ENCODE measurements at regions not wholly inside any gene's neighbourhood (a gene's known extent, or its start where the extent isn't known, plus 50 kb on each side); places are given as distances from the start of the nearest gene placed in this dataset.

DNA sequence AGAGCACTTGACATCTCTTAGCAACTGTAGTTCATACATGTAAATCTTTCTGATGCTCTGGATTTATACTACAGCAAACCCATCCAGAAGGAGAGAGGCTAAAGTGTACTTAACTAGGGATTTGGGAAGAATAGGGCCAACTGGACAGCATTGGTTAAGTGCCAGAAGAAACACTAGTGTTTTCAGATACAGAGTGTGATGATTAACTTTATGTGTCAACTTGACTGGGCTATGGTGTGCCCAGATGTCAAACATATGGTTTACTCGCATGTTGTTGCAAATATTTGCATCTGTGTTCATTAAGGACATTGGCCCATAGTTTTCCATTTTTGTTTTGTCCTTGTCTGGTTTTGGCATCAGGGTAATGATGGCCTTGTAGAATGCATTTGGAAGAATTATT lies 384.7 kb upstream of the KCND2 start:
- Histone ChIP-seq H3K4me3 (no peak overlapping the region), H3K27ac (no peak overlapping the region), H3K4me1 (replicated peaks) (no peaks in the 10 kb centered on the region), H3K9me3 (no peaks in the 10 kb centered on the region), H3K36me3 (no peaks in the 10 kb centered on the region), H3K27me3 (replicated peaks; ENCODE audit: insufficient read depth) (no peaks in the 10 kb centered on the region)
- 77% methylated on average over 1 of the region's 1 CpG for WGBS
- no peak for TF ChIP-seq POLR2AphosphoS5 (IDR thresholded peaks at IDR 0.05)
- DNase-seq (ENCODE audit: low spot score) = no peak
- intact Hi-C loops (cut with DNase I) = no loop called here

DNA sequence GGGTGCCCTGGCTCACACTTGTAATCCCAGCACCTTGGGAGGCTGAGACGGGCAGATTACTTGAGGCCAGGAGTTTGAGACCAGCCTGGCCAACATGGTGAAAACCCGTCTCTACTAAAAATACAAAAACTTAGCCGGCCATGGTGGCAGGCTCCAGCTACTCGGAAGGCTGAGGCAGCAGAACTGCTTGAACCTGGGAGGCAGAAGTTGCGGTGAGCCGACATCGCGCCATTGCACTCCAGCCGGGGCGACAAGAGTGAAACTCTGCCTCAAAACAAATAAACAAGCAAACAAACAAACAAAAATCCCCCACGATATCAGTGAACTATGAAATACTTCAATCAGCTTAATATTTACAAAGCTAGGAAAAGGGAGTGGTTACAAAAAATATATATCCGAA lies 382.3 kb upstream of the KCND2 start:
- Histone ChIP-seq H3K4me1 (replicated peaks) (no peaks in the 10 kb centered on the region), H3K9me3 (no peaks in the 10 kb centered on the region), H3K27me3 (replicated peaks; ENCODE audit: insufficient read depth) (no peaks in the 10 kb centered on the region), H3K36me3 (no peaks in the 10 kb centered on the region), H3K4me3 (no peak overlapping the region), H3K27ac (no peak overlapping the region)
- DNase-seq (ENCODE audit: low spot score) = no peak
- TF ChIP-seq POLR2AphosphoS5 (IDR thresholded peaks at IDR 0.05) = no peak
- TF ChIP-seq, protein P1, sequence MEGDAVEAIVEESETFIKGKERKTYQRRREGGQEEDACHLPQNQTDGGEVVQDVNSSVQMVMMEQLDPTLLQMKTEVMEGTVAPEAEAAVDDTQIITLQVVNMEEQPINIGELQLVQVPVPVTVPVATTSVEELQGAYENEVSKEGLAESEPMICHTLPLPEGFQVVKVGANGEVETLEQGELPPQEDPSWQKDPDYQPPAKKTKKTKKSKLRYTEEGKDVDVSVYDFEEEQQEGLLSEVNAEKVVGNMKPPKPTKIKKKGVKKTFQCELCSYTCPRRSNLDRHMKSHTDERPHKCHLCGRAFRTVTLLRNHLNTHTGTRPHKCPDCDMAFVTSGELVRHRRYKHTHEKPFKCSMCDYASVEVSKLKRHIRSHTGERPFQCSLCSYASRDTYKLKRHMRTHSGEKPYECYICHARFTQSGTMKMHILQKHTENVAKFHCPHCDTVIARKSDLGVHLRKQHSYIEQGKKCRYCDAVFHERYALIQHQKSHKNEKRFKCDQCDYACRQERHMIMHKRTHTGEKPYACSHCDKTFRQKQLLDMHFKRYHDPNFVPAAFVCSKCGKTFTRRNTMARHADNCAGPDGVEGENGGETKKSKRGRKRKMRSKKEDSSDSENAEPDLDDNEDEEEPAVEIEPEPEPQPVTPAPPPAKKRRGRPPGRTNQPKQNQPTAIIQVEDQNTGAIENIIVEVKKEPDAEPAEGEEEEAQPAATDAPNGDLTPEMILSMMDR (IDR thresholded peaks at IDR 0.05) = no peak
- TF ChIP-seq POLR2A (IDR thresholded peaks at IDR 0.05) = no peak
- intact Hi-C loops (cut with DNase I) = no loop called here
- 95% methylated on average over 12 of the region's 12 CpGs for WGBS

DNA sequence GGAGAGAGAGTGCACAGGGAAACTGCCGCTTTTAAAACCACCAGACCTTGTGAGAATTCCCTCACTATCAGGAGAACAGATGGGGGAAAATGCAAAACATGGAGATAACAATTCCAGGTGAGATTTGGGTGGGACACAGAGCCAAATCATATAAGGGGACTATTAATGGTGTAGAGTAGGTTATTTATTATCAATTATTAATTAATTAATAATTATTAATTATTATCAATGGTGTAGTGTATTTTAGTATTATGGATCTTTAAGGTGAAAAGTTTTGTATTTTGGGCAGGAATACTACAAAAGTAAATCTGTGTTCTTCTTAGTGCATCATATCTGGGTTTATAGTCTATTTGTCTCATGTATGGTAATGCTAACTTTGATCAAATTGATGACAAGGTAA lies 377.7 kb upstream of the KCND2 start:
- Histone ChIP-seq H3K4me3 (no peak overlapping the region), H3K9me3 (no peaks in the 10 kb centered on the region), H3K27me3 (replicated peaks; ENCODE audit: insufficient read depth) (no peaks in the 10 kb centered on the region), H3K4me1 (replicated peaks) (no peaks in the 10 kb centered on the region), H3K36me3 (no peaks in the 10 kb centered on the region), H3K27ac (no peak overlapping the region)
- intact Hi-C loops (cut with DNase I) = no loop called here
- no peak for DNase-seq (ENCODE audit: low spot score)
- TF ChIP-seq, protein P1 (IDR thresholded peaks at IDR 0.05) = no peak
- TF ChIP-seq POLR2A (IDR thresholded peaks at IDR 0.05) (no peak), POLR2AphosphoS5 (IDR thresholded peaks at IDR 0.05) (no peak)
- 77% methylated on average over 1 of the region's 1 CpG for WGBS

DNA sequence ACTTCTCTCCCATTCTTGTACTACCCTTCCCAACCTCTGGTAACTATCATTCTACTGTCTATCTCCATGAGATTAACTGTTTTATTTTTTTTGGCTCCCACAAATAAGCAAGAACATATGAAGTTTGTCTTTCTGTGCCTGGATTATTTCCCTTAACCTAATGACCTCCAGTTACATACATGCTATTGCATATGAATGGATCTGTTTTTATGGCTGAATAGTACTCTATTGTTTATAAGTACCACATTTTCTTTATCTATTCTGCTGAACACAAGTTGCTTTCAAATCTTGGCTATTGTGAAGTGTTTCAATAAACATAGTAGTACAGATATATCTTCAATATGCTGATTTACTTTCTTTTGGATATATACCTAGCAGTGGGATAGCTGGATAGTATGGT lies 376.6 kb upstream of the KCND2 start:
- no peaks in the 10 kb centered on the region for H3K4me1 ChIP-seq (replicated peaks)
- H3K4me3 ChIP-seq = no peak overlapping the region
- H3K27ac ChIP-seq = no peak overlapping the region
- H3K9me3 ChIP-seq = no peaks in the 10 kb centered on the region
- DNase-seq (ENCODE audit: low spot score) = no peak
- intact Hi-C loops (cut with DNase I) = no loop called here
- H3K36me3 ChIP-seq = no peaks in the 10 kb centered on the region
- TF ChIP-seq, protein P1 (IDR thresholded peaks at IDR 0.05) = no peak
- no peak for TF ChIP-seq POLR2A (IDR thresholded peaks at IDR 0.05)
- no peak for TF ChIP-seq POLR2AphosphoS5 (IDR thresholded peaks at IDR 0.05)
- no peaks in the 10 kb centered on the region for H3K27me3 ChIP-seq (replicated peaks; ENCODE audit: insufficient read depth)

DNA sequence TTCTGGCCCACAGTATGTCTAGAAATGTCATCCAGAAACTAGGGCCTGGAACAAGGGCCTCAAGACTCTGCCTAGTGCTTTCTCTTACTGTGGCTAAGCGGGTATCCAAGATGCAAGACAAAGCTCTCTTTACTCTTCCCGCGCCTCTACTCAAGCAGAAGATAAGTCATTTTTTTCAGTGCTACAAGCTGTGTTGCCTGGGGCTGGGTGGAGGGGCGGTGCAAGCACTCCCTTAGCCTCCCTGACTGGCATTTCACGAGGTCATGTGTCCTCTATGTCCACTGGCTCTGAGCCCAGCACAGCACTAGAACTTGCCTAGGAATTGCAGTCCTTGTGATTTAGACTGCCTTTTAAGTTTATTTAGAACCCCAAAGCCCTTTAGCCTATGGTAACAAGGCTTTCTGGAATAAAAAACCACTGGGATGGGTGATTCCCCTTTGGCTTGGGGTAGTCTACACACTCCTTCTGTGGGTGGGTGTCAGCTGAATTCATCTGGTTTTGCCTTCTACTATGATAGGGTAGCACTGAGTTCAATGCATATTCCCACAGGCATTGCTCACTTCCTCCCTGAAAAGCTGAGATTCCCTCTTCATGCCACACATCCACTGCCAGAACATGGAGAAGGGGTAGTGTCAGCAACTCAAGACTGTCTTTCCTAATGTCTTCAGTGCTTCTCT lies 371.8 kb upstream of the KCND2 start:
- intact Hi-C loops (cut with DNase I) = no loop called here
- no peak for DNase-seq (ENCODE audit: low spot score)
- Histone ChIP-seq H3K36me3 (no peaks in the 10 kb centered on the region), H3K27ac (no peak overlapping the region), H3K27me3 (replicated peaks; ENCODE audit: insufficient read depth) (no peaks in the 10 kb centered on the region), H3K9me3 (no peaks in the 10 kb centered on the region), H3K4me3 (no peak overlapping the region), H3K4me1 (replicated peaks) (no peaks in the 10 kb centered on the region)
- 62% methylated on average over 5 of the region's 5 CpGs for WGBS
- TF ChIP-seq, protein P1 (IDR thresholded peaks at IDR 0.05) = no peak
- TF ChIP-seq POLR2AphosphoS5 (IDR thresholded peaks at IDR 0.05) (no peak), POLR2A (IDR thresholded peaks at IDR 0.05) (no peak)
